Left renal cortex interstitium (tissue), 4 donors: ENCODE measurements at regions not wholly inside any gene's neighbourhood (a gene's known extent, or its start where the extent isn't known, plus 50 kb on each side); places are given as distances from the start of the nearest gene placed in this dataset.
"Not testable (repeated sequence)": the region's sequence is repeated elsewhere in the genome, so short reads cannot be mapped to it uniquely, and the experiment has no call there.

ENCODE experiments used
- DNase-seq, 4 donors: peaks; one replicate each; pipeline ENCODE4 v3.0.0-alpha.2; 2013; ENCODE audit warnings: low read depth in 4 of 4, low spot score in 2 of 4, missing footprints in 1 of 4

- no peak for DNase-seq
These were observed 136.3 kb downstream of the TFAP2C start for GRCh38 chr20:56765172-56766073.

GRCh38 chr20:56766528-56766927, 137.4 kb downstream of the TFAP2C start:
- no peak for DNase-seq

- DNase-seq, result no peak
These were observed 141.0 kb downstream of the TFAP2C start for GRCh38 chr20:56769921-56770600.

- DNase-seq, result no peak
These were observed 144.6 kb downstream of the TFAP2C start for GRCh38 chr20:56773749-56774148.

- no peak for DNase-seq
These were observed 145.8 kb downstream of the TFAP2C start for GRCh38 chr20:56774873-56775272.

GRCh38 chr20:56776345-56776744, 147.2 kb downstream of the TFAP2C start:
- DNase-seq, result no peak

GRCh38 chr20:56778765-56779195, 149.7 kb downstream of the TFAP2C start:
- DNase-seq, result no peak

- no peak for DNase-seq
These were observed 150.5 kb downstream of the TFAP2C start for GRCh38 chr20:56779452-56780143.

- DNase-seq, result no peak
These were observed 151.2 kb downstream of the TFAP2C start for GRCh38 chr20:56780266-56780665.

- DNase-seq, result no peak
These were observed 152.1 kb downstream of the TFAP2C start for GRCh38 chr20:56781108-56781739.

- not testable (repeated sequence) for DNase-seq
These were observed 153.0 kb downstream of the TFAP2C start for GRCh38 chr20:56781987-56782560.

- DNase-seq, result not testable (repeated sequence)
These were observed 153.7 kb downstream of the TFAP2C start for GRCh38 chr20:56782814-56783213.

- DNase-seq, result no peak
These were observed 154.7 kb downstream of the TFAP2C start for GRCh38 chr20:56783826-56784225.

GRCh38 chr20:56786503-56786902, 157.4 kb downstream of the TFAP2C start:
- DNase-seq, result no peak

GRCh38 chr20:56788041-56788670, 159.1 kb downstream of the TFAP2C start:
- no peak for DNase-seq

GRCh38 chr20:56788671-56789610, 159.8 kb downstream of the TFAP2C start:
- DNase-seq, result no peak

GRCh38 chr20:56793916-56794315, 164.8 kb downstream of the TFAP2C start:
- DNase-seq, result no peak

GRCh38 chr20:56795492-56795891, 166.4 kb downstream of the TFAP2C start:
- DNase-seq, result no peak

- no peak for DNase-seq
These were observed 167.2 kb downstream of the TFAP2C start for GRCh38 chr20:56796345-56796744.
